ENCODE measurements at regions not wholly inside any gene's neighbourhood (a gene's known extent, or its start where the extent isn't known, plus 50 kb on each side); places are given as distances from the start of the nearest gene placed in this dataset.

DNA sequence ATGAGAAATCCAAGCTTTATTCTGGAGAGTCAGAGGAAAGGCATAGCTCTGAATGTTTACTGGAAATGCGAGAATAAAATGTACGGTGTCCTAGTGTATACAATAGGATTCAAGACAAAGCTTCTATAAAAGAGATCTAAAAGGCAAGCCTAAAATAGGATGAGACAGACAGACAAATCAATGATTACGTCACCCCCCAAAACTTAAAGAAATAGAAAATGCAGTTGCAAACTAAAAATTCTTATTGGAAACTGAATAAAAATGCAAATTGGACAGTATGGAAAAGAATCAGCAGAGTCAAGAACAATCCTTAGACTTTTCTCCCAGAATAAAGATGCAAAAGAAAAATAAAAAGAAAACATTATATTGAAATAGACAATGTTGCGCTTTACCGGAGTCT, 245.9 kb downstream of the POM121L12 start:
- H4K20me1 ChIP-seq (ENCODE audit: insufficient read depth, low read length) = no peaks in the 10 kb centered on the region
- no peak overlapping the region for H3K27ac ChIP-seq (ENCODE audit: low read length)
- H3K27me3 ChIP-seq (ENCODE audit: low read depth, low read length) = no peaks in the 10 kb centered on the region
- no peaks in the 10 kb centered on the region for H3K79me2 ChIP-seq (ENCODE audit: low read length)
- no peaks in the 10 kb centered on the region for H3K9me3 ChIP-seq (ENCODE audit: insufficient read depth, low read length)
- H2AFZ ChIP-seq (ENCODE audit: low read depth, low read length) = no peak overlapping the region
- TF ChIP-seq, protein P1, sequence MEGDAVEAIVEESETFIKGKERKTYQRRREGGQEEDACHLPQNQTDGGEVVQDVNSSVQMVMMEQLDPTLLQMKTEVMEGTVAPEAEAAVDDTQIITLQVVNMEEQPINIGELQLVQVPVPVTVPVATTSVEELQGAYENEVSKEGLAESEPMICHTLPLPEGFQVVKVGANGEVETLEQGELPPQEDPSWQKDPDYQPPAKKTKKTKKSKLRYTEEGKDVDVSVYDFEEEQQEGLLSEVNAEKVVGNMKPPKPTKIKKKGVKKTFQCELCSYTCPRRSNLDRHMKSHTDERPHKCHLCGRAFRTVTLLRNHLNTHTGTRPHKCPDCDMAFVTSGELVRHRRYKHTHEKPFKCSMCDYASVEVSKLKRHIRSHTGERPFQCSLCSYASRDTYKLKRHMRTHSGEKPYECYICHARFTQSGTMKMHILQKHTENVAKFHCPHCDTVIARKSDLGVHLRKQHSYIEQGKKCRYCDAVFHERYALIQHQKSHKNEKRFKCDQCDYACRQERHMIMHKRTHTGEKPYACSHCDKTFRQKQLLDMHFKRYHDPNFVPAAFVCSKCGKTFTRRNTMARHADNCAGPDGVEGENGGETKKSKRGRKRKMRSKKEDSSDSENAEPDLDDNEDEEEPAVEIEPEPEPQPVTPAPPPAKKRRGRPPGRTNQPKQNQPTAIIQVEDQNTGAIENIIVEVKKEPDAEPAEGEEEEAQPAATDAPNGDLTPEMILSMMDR (IDR thresholded peaks at IDR 0.05; ENCODE audit: low read depth, low read length) = no peak
- TF ChIP-seq EZH2phosphoT487 (IDR thresholded peaks at IDR 0.05; ENCODE audit: low read depth) = no peak
- H3K4me2 ChIP-seq (ENCODE audit: low read length) = no peak overlapping the region
- no peak overlapping the region for H3K4me3 ChIP-seq (ENCODE audit: low read length)
- H3K4me1 ChIP-seq (ENCODE audit: low read length) = no peaks in the 10 kb centered on the region
- no peaks in the 10 kb centered on the region for H3K36me3 ChIP-seq (replicated peaks; ENCODE audit: low read depth, low read length)
- no peak overlapping the region for H3K9ac ChIP-seq (ENCODE audit: low read length)

DNA sequence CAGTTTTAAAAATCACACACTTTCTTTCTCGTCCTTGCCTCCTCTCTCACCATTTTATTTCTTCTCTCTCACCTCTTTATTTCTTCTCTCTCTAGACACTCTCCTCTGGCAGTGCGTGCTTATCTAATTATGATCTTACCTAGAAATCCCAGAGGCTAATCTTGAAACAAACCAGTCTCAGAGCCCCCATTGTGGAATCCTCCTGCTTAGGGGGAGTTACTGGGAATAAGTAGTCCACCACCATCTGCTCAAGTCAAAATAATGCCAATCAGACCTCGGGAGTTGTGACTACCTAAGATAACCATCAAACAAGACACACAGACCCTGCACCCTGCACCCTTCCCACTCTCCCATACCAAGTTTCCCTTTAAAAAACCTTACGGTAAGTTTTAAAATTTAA, 256.9 kb downstream of the POM121L12 start:
- Histone ChIP-seq H3K27ac (ENCODE audit: low read length) (no peak overlapping the region), H3K4me1 (ENCODE audit: low read length) (no peaks in the 10 kb centered on the region), H3K4me3 (ENCODE audit: low read length) (no peak overlapping the region), H4K20me1 (ENCODE audit: insufficient read depth, low read length) (no peaks in the 10 kb centered on the region), H3K36me3 (replicated peaks; ENCODE audit: low read depth, low read length) (no peaks in the 10 kb centered on the region), H3K79me2 (ENCODE audit: low read length) (no peaks in the 10 kb centered on the region), H3K27me3 (ENCODE audit: low read depth, low read length) (no peaks in the 10 kb centered on the region), H2AFZ (ENCODE audit: low read depth, low read length) (no peak overlapping the region), H3K4me2 (ENCODE audit: low read length) (no peak overlapping the region), H3K9ac (ENCODE audit: low read length) (no peak overlapping the region), H3K9me3 (ENCODE audit: insufficient read depth, low read length) (no peaks in the 10 kb centered on the region)
- no peak for TF ChIP-seq EZH2phosphoT487 (IDR thresholded peaks at IDR 0.05; ENCODE audit: low read depth)
- TF ChIP-seq, protein P1 (IDR thresholded peaks at IDR 0.05; ENCODE audit: low read depth, low read length) = no peak

DNA sequence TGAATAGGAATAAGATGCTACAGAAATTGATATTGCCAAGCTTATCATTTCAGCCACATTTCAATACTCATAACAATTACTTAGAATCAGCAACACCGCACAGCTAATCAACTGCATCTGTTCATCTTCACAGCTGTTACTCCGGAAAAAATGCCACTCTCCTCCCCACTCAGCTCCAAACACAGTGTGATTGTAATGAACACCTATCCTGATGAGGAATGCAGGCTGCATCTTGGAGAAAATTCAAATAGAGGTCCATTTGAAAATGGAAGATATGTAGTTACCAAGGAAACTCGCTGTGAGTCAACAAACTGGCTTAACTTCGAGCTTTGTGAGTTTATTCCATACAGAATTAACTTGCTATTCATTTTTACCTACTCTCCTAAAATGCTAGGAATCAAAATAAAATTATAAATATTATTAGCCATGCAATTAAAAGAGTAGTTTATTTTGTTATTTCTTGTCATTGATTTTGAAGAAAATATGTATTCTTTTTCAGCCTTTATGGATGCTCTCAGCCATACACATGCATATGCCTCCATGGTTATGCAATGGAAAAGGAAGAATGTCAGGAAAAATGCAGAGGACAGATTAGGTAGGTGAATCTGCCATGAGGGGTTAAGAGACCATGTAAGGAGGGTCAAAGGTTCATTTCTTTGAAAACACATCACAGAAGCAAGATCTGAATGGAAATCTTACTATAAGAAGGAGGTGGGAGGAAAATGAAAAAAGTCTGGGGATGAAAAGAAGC, 267.2 kb downstream of the POM121L12 start:
- TF ChIP-seq EZH2phosphoT487 (IDR thresholded peaks at IDR 0.05; ENCODE audit: low read depth) = no peak
- TF ChIP-seq, protein P1 (IDR thresholded peaks at IDR 0.05; ENCODE audit: low read depth, low read length) = no peak
- Histone ChIP-seq H3K4me1 (ENCODE audit: low read length) (no peaks in the 10 kb centered on the region), H3K4me2 (ENCODE audit: low read length) (no peak overlapping the region), H3K36me3 (replicated peaks; ENCODE audit: low read depth, low read length) (no peaks in the 10 kb centered on the region), H3K27me3 (ENCODE audit: low read depth, low read length) (no peaks in the 10 kb centered on the region), H3K9me3 (ENCODE audit: insufficient read depth, low read length) (no peaks in the 10 kb centered on the region), H3K9ac (ENCODE audit: low read length) (no peak overlapping the region), H3K79me2 (ENCODE audit: low read length) (no peaks in the 10 kb centered on the region), H2AFZ (ENCODE audit: low read depth, low read length) (no peak overlapping the region), H4K20me1 (ENCODE audit: insufficient read depth, low read length) (no peaks in the 10 kb centered on the region), H3K27ac (ENCODE audit: low read length) (no peak overlapping the region), H3K4me3 (ENCODE audit: low read length) (no peak overlapping the region)

DNA sequence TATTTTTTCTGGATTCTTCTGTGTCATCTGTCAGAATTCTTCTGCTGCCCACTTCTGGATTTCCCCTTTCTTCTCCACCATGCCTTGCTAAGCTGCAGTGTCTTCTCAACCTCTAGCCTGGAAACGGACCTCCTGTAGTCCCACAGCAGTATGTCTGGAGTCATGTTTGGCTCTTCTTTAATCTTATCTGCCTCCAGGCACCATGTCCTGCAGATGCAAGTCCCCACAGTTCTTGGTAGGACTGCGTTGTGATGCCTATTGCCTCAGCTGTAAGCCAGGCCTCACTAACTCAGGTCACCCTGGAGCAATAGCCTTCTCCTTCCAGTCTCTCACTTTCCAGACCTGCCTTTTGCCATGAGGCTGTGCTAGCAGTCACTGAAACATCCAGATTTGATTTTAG, 268.3 kb downstream of the POM121L12 start:
- Histone ChIP-seq H3K36me3 (replicated peaks; ENCODE audit: low read depth, low read length) (no peaks in the 10 kb centered on the region), H3K4me2 (ENCODE audit: low read length) (no peak overlapping the region), H3K79me2 (ENCODE audit: low read length) (no peaks in the 10 kb centered on the region), H3K4me3 (ENCODE audit: low read length) (no peak overlapping the region), H2AFZ (ENCODE audit: low read depth, low read length) (no peak overlapping the region), H3K4me1 (ENCODE audit: low read length) (no peaks in the 10 kb centered on the region), H3K9ac (ENCODE audit: low read length) (no peak overlapping the region), H4K20me1 (ENCODE audit: insufficient read depth, low read length) (no peaks in the 10 kb centered on the region), H3K27ac (ENCODE audit: low read length) (no peak overlapping the region), H3K27me3 (ENCODE audit: low read depth, low read length) (no peaks in the 10 kb centered on the region), H3K9me3 (ENCODE audit: insufficient read depth, low read length) (no peaks in the 10 kb centered on the region)
- TF ChIP-seq EZH2phosphoT487 (IDR thresholded peaks at IDR 0.05; ENCODE audit: low read depth) = no peak
- TF ChIP-seq, protein P1 (IDR thresholded peaks at IDR 0.05; ENCODE audit: low read depth, low read length) = no peak
